Stomach (tissue), 8 donors: ENCODE measurements at regions not wholly inside any gene's neighbourhood (a gene's known extent, or its start where the extent isn't known, plus 50 kb on each side); places are given as distances from the start of the nearest gene placed in this dataset.

Experiments
- DNase-seq, 2 donors: peaks; one replicate each; pipeline versions ENCODE4 v3.0.0 to v3.0.0-alpha.2; 2013 to 2019
- H3K27ac ChIP-seq, 5 donors: fragments of 200-600 bp in 4 of 5; sonication (generic) in 4 of 5; one replicate each; pipeline ENCODE4 v1.5.1; 2013 to 2019; ENCODE audit warnings: mild to moderate bottlenecking in 1 of 5, moderate library complexity in 1 of 5
- H3K27me3 ChIP-seq, 3 donors: fragments of 200-600 bp; sonication (generic); one replicate each; pipeline ENCODE4 v1.5.1; 2017 to 2019; ENCODE audit warnings: mixed run types in 1 of 3
- H3K36me3 ChIP-seq, 4 donors: fragments of 200-600 bp; sonication (generic); 1 replicate in 3 of 4; 2 replicates in 1 of 4; pipeline ENCODE4 v1.5.1; 2016 to 2019
- H3K4me1 ChIP-seq, 4 donors: fragments of 200-600 bp; sonication (generic); one replicate each; pipeline ENCODE4 v1.5.1; 2016 to 2019
- H3K4me3 ChIP-seq, 4 donors: fragments of 200-600 bp; sonication (generic) in 3 of 4; one replicate each; pipeline ENCODE4 v1.5.1; 2016 to 2019; ENCODE audit warnings: mild to moderate bottlenecking in 1 of 4
- H3K9me3 ChIP-seq, 4 donors: fragments of 200-600 bp; sonication (generic); one replicate each; pipeline ENCODE4 v1.5.1; 2016 to 2019
- CTCF ChIP-seq, 7 experiments: fragments of 450-650 bp in 4 of 7; fragments of 200-600 bp in 3 of 7; sonication (generic) in 3 of 7; IDR thresholded peaks; one replicate each; pipeline ENCODE4 v1.5.1; 2016 to 2019; ENCODE audit warnings: antibody characterized with exemption in 7 of 7, control low read depth in 2 of 7, mild to moderate bottlenecking in 1 of 7
- EP300 ChIP-seq: sonication (generic); formaldehyde crosslinking; IDR thresholded peaks from one replicate; pipeline ENCODE4 v1.6.1; 2017; ENCODE audit warnings: antibody characterized with exemption
- POLR2A ChIP-seq, 4 donors: fragments of 450-650 bp; IDR thresholded peaks; one replicate each; pipeline ENCODE4 v1.6.1; 2016; ENCODE audit warnings: antibody characterized with exemption in 4 of 4, control low read depth in 2 of 4, mild to moderate bottlenecking in 1 of 4, moderate library complexity in 1 of 4
- POLR2AphosphoS5 ChIP-seq, 3 donors: sonication (generic); formaldehyde crosslinking; IDR thresholded peaks; one replicate each; pipeline ENCODE4 v1.6.1; 2016; ENCODE audit warnings: antibody characterized with exemption in 3 of 3
- WGBS, 5 donors: extraction: QIAGEN DNeasy Blood & Tissue Kit in 3 of 5; methylation state at CpG; one replicate each; pipeline versions ENCODE4 v1.1.5 to v1.1.7; 2013 to 2018; 5-methylcytosine and 5-hydroxymethylcytosine counted together
- intact Hi-C: fragments of 100-400 bp; cut with DNase I; formaldehyde crosslinking; loops from one replicate; pipeline ENCODE4 v1.15.1; 2023; ENCODE audit warnings: low total_unique reads
- donor health status: healthy with polysubstance abuse.
- donor health status: Bipolar disorder and iron deficiency.
- donor health status: healthy.

GRCh38 chr6:115612796-115613479 is 447.8 kb downstream of the FRK start:
- H3K27me3 ChIP-seq, result no peaks in the 10 kb centered on the region
- no peak overlapping the region for H3K27ac ChIP-seq
- 58 to 65% (median 63%) methylated on average over 7 of the region's 7 CpGs for WGBS, 5 donors
- DNase-seq, result no peak
- no peak for TF ChIP-seq EP300
- no peak for TF ChIP-seq POLR2AphosphoS5 (IDR thresholded peaks at IDR 0.05)
- TF ChIP-seq POLR2A (IDR thresholded peaks at IDR 0.05), result no peak
- no peak for TF ChIP-seq CTCF (IDR thresholded peaks at IDR 0.05)
- intact Hi-C loops, result no loop called here
- H3K9me3 ChIP-seq, result no peaks in the 10 kb centered on the region
- H3K36me3 ChIP-seq, result no peaks in the 10 kb centered on the region
- no peak overlapping the region for H3K4me3 ChIP-seq
- no peaks in the 10 kb centered on the region for H3K4me1 ChIP-seq

- no peak overlapping the region for H3K4me3 ChIP-seq
- H3K27me3 ChIP-seq, result no peaks in the 10 kb centered on the region
- H3K27ac ChIP-seq, result no peak overlapping the region
- TF ChIP-seq POLR2AphosphoS5 (IDR thresholded peaks at IDR 0.05), result no peak
- TF ChIP-seq EP300, result no peak
- TF ChIP-seq CTCF (IDR thresholded peaks at IDR 0.05), result no peak
- TF ChIP-seq POLR2A (IDR thresholded peaks at IDR 0.05), result no peak
- WGBS, 5 donors, result 0 to 46% (median 0%) methylated on average over 1 of the region's 1 CpG
- no peaks in the 10 kb centered on the region for H3K9me3 ChIP-seq
- intact Hi-C loops, result no loop called here
- DNase-seq, result no peak
- no peaks in the 10 kb centered on the region for H3K36me3 ChIP-seq
- H3K4me1 ChIP-seq, result no peaks in the 10 kb centered on the region
These were observed 448.5 kb downstream of the FRK start for GRCh38 chr6:115612216-115612615.

- Histone ChIP-seq H3K9me3 (no peaks in the 10 kb centered on the region), H3K4me1 (no peaks in the 10 kb centered on the region), H3K4me3 (no peak overlapping the region), H3K27me3 (no peaks in the 10 kb centered on the region), H3K27ac (no peak overlapping the region), H3K36me3 (no peaks in the 10 kb centered on the region)
- intact Hi-C loops, result no loop called here
- TF ChIP-seq POLR2AphosphoS5 (IDR thresholded peaks at IDR 0.05) (no peak), POLR2A (IDR thresholded peaks at IDR 0.05) (no peak), CTCF (IDR thresholded peaks at IDR 0.05) (no peak), EP300 (no peak)
- 69 to 77% (median 75%) methylated on average over 5 of the region's 5 CpGs for WGBS, 5 donors
- no peak for DNase-seq
These were observed 450.0 kb downstream of the FRK start for GRCh38 chr6:115610696-115611095.

GRCh38 chr6:115609111-115609510 is 451.6 kb downstream of the FRK start:
- intact Hi-C loops, result no loop called here

More at GRCh38 chr6:115609111-115609510, 451.6 kb downstream of the FRK start:
- no peak overlapping the region for H3K27ac ChIP-seq
- H3K4me3 ChIP-seq, result no peak overlapping the region
- WGBS, 5 donors, result 67 to 82% (median 76%) methylated on average over 4 of the region's 4 CpGs
- no peaks in the 10 kb centered on the region for H3K27me3 ChIP-seq
- no peaks in the 10 kb centered on the region for H3K4me1 ChIP-seq
- TF ChIP-seq POLR2A (IDR thresholded peaks at IDR 0.05) (no peak), EP300 (no peak), POLR2AphosphoS5 (IDR thresholded peaks at IDR 0.05) (no peak), CTCF (IDR thresholded peaks at IDR 0.05) (no peak)
- no peak for DNase-seq
- H3K9me3 ChIP-seq, result no peaks in the 10 kb centered on the region
- no peaks in the 10 kb centered on the region for H3K36me3 ChIP-seq
